SU-DHL-6 (cell line): ENCODE measurements at regions not wholly inside any gene's neighbourhood (a gene's known extent, or its start where the extent isn't known, plus 50 kb on each side); places are given as distances from the start of the nearest gene placed in this dataset.

Experiments
- H2AFZ ChIP-seq: fragments of 200-600 bp; sonication (generic); 2 replicates; pipeline ENCODE4 v1.6.1; 2014; ENCODE audit warnings: low read depth, mild to moderate bottlenecking, moderate library complexity, mixed read lengths, antibody characterized with exemption, low read length; ENCODE audit not compliant: severe bottlenecking
- H3F3A ChIP-seq: fragments of 200-600 bp; shearing (Covaris generic); 2 replicates; pipeline ENCODE4 v1.6.0; 2016; ENCODE audit warnings: antibody characterized with exemption, mild to moderate bottlenecking; ENCODE audit not compliant: insufficient read depth
- H3K27ac ChIP-seq: fragments of 200-600 bp; sonication (generic); 2 replicates; pipeline ENCODE4 v1.5.1; 2016; ENCODE audit warnings: low read depth, mild to moderate bottlenecking, low read length, moderate library complexity, mixed read lengths
- H3K27me3 ChIP-seq: fragments of 200-600 bp; sonication (generic), shearing (Covaris generic); 2 replicates; pipeline ENCODE4 v1.6.0; 2014; ENCODE audit warnings: mild to moderate bottlenecking, low read length
- H3K36me3 ChIP-seq: fragments of 200-600 bp; sonication (generic); 2 replicates; pipeline ENCODE4 v1.6.1; 2014; ENCODE audit warnings: mild to moderate bottlenecking, low read length, mixed read lengths
- H3K4me2 ChIP-seq: fragments of 300-600, 200-600 bp; shearing (Covaris generic), sonication (generic); 2 replicates; pipeline ENCODE4 v1.6.0; 2014; ENCODE audit warnings: low read length, low read depth, mild to moderate bottlenecking; ENCODE audit not compliant: poor library complexity, severe bottlenecking
- H3K4me3 ChIP-seq: fragments of 200-600 bp; sonication (generic); 2 replicates; pipeline ENCODE4 v1.5.1; 2014; ENCODE audit warnings: antibody characterized with exemption, low read length, mild to moderate bottlenecking, mixed read lengths; ENCODE audit not compliant: insufficient read depth, poor library complexity, severe bottlenecking
- H3K79me2 ChIP-seq: fragments of 200-600 bp; sonication (generic); 2 replicates; pipeline ENCODE4 v1.6.1; 2014; ENCODE audit warnings: mild to moderate bottlenecking, low read length, moderate library complexity; ENCODE audit not compliant: insufficient read depth
- H3K9ac ChIP-seq: fragments of 200-600 bp; sonication (generic); 2 replicates; pipeline ENCODE4 v1.7.0; 2014; ENCODE audit warnings: mild to moderate bottlenecking, low read length
- H3K9me2 ChIP-seq: fragments of 200-600 bp; sonication (generic); replicated peaks from 2 replicates; pipeline ENCODE4 v1.6.1; 2014; ENCODE audit warnings: low read length; ENCODE audit not compliant: insufficient read depth
- H3K9me3 ChIP-seq: fragments of 200-600 bp; sonication (generic); 2 replicates; pipeline ENCODE4 v1.6.1; 2014; ENCODE audit warnings: low read length, mixed read lengths; ENCODE audit not compliant: insufficient read depth
- H4K20me1 ChIP-seq: fragments of 200-600 bp; sonication (generic); 2 replicates; pipeline ENCODE4 v1.6.1; 2014; ENCODE audit warnings: low read depth, mild to moderate bottlenecking, antibody characterized with exemption, low read length, moderate library complexity, mixed read lengths
- CTCF ChIP-seq: fragments of 200-600 bp; sonication (generic); IDR thresholded peaks from one replicate; pipeline ENCODE4 v1.5.1; 2017; ENCODE audit warnings: antibody characterized with exemption, mild to moderate bottlenecking, low read length, moderate library complexity; ENCODE audit not compliant: insufficient read depth, poor library complexity, severe bottlenecking
- EZH2phosphoT487 ChIP-seq: fragments of 200-600 bp; sonication (generic), shearing (Covaris generic); conservative IDR thresholded peaks from 2 replicates; pipeline ENCODE4 v1.6.1; 2018; ENCODE audit warnings: mild to moderate bottlenecking, antibody characterized with exemption, low read length, moderate library complexity, mixed read lengths

GRCh38 chr4:185925910-185926360, 113.9 kb upstream of the SORBS2 start:
- Histone ChIP-seq H3K79me2 (no peaks in the 10 kb centered on the region), H3K27me3 (no peaks in the 10 kb centered on the region), H4K20me1 (no peaks in the 10 kb centered on the region), H3K27ac (no peak overlapping the region), H3F3A (no peaks in the 10 kb centered on the region), H2AFZ (no peak overlapping the region), H3K4me2 (no peak overlapping the region), H3K9me3 (no peaks in the 10 kb centered on the region), H3K36me3 (no peaks in the 10 kb centered on the region), H3K4me3 (no peak overlapping the region), H3K9ac (no peak overlapping the region), H3K9me2 (no peaks in the 10 kb centered on the region)
- TF ChIP-seq EZH2phosphoT487 (no peak), CTCF (no peak)

GRCh38 chr4:185931375-185931774, 119.4 kb upstream of the SORBS2 start:
- H3K79me2 ChIP-seq: no peaks in the 10 kb centered on the region
- H3K9me3 ChIP-seq: no peaks in the 10 kb centered on the region
- no peaks in the 10 kb centered on the region for H4K20me1 ChIP-seq
- no peak overlapping the region for H3K4me2 ChIP-seq
- H3K27me3 ChIP-seq: no peaks in the 10 kb centered on the region
- H3K9ac ChIP-seq: no peak overlapping the region
- H2AFZ ChIP-seq: no peak overlapping the region
- no peak overlapping the region for H3K4me3 ChIP-seq
- no peaks in the 10 kb centered on the region for H3F3A ChIP-seq
- no peak for TF ChIP-seq EZH2phosphoT487
- no peak for TF ChIP-seq CTCF
- no peak overlapping the region for H3K27ac ChIP-seq
- H3K9me2 ChIP-seq: no peaks in the 10 kb centered on the region
- H3K36me3 ChIP-seq: no peaks in the 10 kb centered on the region

- Histone ChIP-seq H4K20me1 (no peaks in the 10 kb centered on the region), H3K27me3 (no peaks in the 10 kb centered on the region), H3K79me2 (no peaks in the 10 kb centered on the region), H3K4me3 (no peak overlapping the region), H2AFZ (no peak overlapping the region), H3K9me3 (no peaks in the 10 kb centered on the region), H3K9me2 (no peaks in the 10 kb centered on the region), H3F3A (no peaks in the 10 kb centered on the region), H3K36me3 (no peaks in the 10 kb centered on the region), H3K9ac (no peak overlapping the region), H3K27ac (no peak overlapping the region), H3K4me2 (no peak overlapping the region)
- TF ChIP-seq EZH2phosphoT487: no peak
- no peak for TF ChIP-seq CTCF
Observed at GRCh38 chr4:185931986-185932385, 120.0 kb upstream of the SORBS2 start.
